ENCODE measurements at regions not wholly inside any gene's neighbourhood (a gene's known extent, or its start where the extent isn't known, plus 50 kb on each side); places are given as distances from the start of the nearest gene placed in this dataset.

DNA sequence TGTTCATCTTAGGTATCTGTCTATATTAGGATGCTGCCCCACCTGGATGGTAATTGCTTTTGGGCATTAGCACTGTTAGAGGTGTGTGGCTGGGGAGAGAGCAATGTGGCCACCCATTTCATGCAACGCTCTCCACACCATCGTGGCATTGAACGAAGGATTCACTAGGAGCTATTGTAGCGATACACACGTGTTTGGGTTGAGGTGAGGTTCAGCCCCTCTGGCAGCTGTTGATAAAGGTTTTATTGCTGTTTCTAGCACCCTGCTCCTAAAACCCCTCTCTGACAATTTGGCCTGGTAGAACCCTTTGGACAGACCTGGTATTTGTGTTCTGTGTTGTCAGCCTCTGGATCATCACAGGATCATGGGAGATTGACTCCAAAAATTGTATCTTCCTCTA is 280.9 kb downstream of the PRL start:
- TF ChIP-seq, protein P1, sequence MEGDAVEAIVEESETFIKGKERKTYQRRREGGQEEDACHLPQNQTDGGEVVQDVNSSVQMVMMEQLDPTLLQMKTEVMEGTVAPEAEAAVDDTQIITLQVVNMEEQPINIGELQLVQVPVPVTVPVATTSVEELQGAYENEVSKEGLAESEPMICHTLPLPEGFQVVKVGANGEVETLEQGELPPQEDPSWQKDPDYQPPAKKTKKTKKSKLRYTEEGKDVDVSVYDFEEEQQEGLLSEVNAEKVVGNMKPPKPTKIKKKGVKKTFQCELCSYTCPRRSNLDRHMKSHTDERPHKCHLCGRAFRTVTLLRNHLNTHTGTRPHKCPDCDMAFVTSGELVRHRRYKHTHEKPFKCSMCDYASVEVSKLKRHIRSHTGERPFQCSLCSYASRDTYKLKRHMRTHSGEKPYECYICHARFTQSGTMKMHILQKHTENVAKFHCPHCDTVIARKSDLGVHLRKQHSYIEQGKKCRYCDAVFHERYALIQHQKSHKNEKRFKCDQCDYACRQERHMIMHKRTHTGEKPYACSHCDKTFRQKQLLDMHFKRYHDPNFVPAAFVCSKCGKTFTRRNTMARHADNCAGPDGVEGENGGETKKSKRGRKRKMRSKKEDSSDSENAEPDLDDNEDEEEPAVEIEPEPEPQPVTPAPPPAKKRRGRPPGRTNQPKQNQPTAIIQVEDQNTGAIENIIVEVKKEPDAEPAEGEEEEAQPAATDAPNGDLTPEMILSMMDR (IDR thresholded peaks at IDR 0.05; ENCODE audit: low read length) = no peak
- no peak for TF ChIP-seq EZH2 (IDR thresholded peaks at IDR 0.05; ENCODE audit: borderline replicate concordance, low read length)

Data from OCI-LY1 (cell line).